GM12878 (cell line): ENCODE measurements at regions not wholly inside any gene's neighbourhood (a gene's known extent, or its start where the extent isn't known, plus 50 kb on each side); places are given as distances from the start of the nearest gene placed in this dataset.

Experiments used
- ATAC-seq: fragments of 200-7000 bp; cut with Tn5 transposase; 3 replicates; pipeline ENCODE4 v1.9.1; 2020; ENCODE audit warnings: mild to moderate bottlenecking, moderate library complexity
- BruUV-seq: library from RNA; stranded (reverse); fragments of 400-500 nt; replicated peaks from 2 replicates; lab custom pipeline; 2021; lab: Mats Ljungman, UMichigan
- CTCF ChIA-PET: fragments of 300-600 bp; sonication (Branson Sonifier 250); formaldehyde crosslinking; extraction: SDS; loops from one replicate; lab custom pipeline; 2021; ENCODE audit warnings: inconsistent platforms; lab: Yijun Ruan, JAX
- POLR2A ChIA-PET: fragments of 350-600 bp; formaldehyde crosslinking; extraction: SDS; loops from one replicate; lab custom pipeline; 2021; ENCODE audit warnings: inconsistent platforms; lab: Charles Lee
- RAD21 ChIA-PET: fragments of 300-600 bp; sonication (Branson Sonifier 250); formaldehyde crosslinking; loops from one replicate; lab custom pipeline; 2023; ENCODE audit warnings: antibody characterized with exemption; ENCODE audit not compliant: unreplicated experiment; lab: Charles Lee
- SMC1A ChIA-PET: fragments of 300-600 bp; sonication (Branson Sonifier 250); formaldehyde crosslinking; loops from one replicate; lab custom pipeline; 2023; ENCODE audit not compliant: unreplicated experiment, uncharacterized antibody; lab: Charles Lee
- DNase-seq: peaks from one replicate; pipeline ENCODE4 v3.0.0-alpha.2; 2011; ENCODE audit warnings: low read depth, low spot score
- FAIRE-seq: peaks from 3 replicates; lab custom pipeline; 2011; peaks lifted over from hg19 to GRCh38; lab: Jason Lieb, UNC
- H2AFZ ChIP-seq: 2 replicates; pipeline ENCODE4 v1.6.0; 2011; ENCODE audit warnings: low read depth, low read length, control low read depth; ENCODE audit not compliant: control insufficient read depth
- H3K27ac ChIP-seq: 2 replicates; pipeline ENCODE4 v1.5.1; 2011; ENCODE audit warnings: control low read depth; ENCODE audit not compliant: control insufficient read depth, insufficient read depth
- H3K27me3 ChIP-seq, 2 experiments: replicated peaks in 1 of 2; 2 replicates each; pipeline versions ENCODE4 v1.6.0 to v1.6.1; 2011; ENCODE audit warnings: low read length in 1 of 2; ENCODE audit not compliant: control insufficient read depth in 2 of 2, insufficient read depth in 2 of 2
- H3K36me3 ChIP-seq, 2 experiments: 2 replicates each; pipeline ENCODE4 v1.5.1; 2011; ENCODE audit warnings: low read length in 1 of 2; ENCODE audit not compliant: control insufficient read depth in 2 of 2, insufficient read depth in 2 of 2
- H3K4me1 ChIP-seq: 2 replicates; pipeline ENCODE4 v1.6.1; 2011; ENCODE audit warnings: mild to moderate bottlenecking, low read length, moderate library complexity, mixed read lengths; ENCODE audit not compliant: control insufficient read depth, insufficient read depth
- H3K4me2 ChIP-seq: 2 replicates; pipeline ENCODE4 v1.6.0; 2011; ENCODE audit warnings: control low read depth; ENCODE audit not compliant: control insufficient read depth, insufficient read depth
- H3K4me3 ChIP-seq: fragments of 200-600 bp; sonication (generic); 2 replicates; pipeline ENCODE4 v1.5.1; 2016
- H3K79me2 ChIP-seq: 2 replicates; pipeline ENCODE4 v1.6.0; 2011; ENCODE audit warnings: low read length; ENCODE audit not compliant: control insufficient read depth, insufficient read depth
- H3K9ac ChIP-seq: 2 replicates; pipeline ENCODE4 v1.8.0; 2011; ENCODE audit warnings: low read length, control low read depth, mixed read lengths; ENCODE audit not compliant: control insufficient read depth, insufficient read depth
- H3K9me3 ChIP-seq: replicated peaks from 3 replicates; pipeline ENCODE4 v1.5.1; 2011; ENCODE audit warnings: mild to moderate bottlenecking, low read length; ENCODE audit not compliant: control insufficient read depth, insufficient read depth
- H4K20me1 ChIP-seq: 2 replicates; pipeline ENCODE4 v1.6.0; 2011; ENCODE audit not compliant: control insufficient read depth, insufficient read depth
- ESRRA ChIP-seq: IDR thresholded peaks from 2 replicates; pipeline ENCODE4 v1.6.1; 2012; ENCODE audit warnings: mild to moderate bottlenecking, low read length, improper control_type of control experiment
- MTA2 ChIP-seq: fragments of 450-650 bp; IDR thresholded peaks from 2 replicates; pipeline ENCODE4 v1.6.1; 2016; ENCODE audit warnings: low read depth, mild to moderate bottlenecking, moderate library complexity
- NFIC ChIP-seq: IDR thresholded peaks from 2 replicates; pipeline ENCODE4 v1.6.1; 2012; ENCODE audit warnings: low read depth, mild to moderate bottlenecking, inconsistent platforms, low read length, moderate library complexity
- NR2C1 ChIP-seq: fragments of 450-650 bp; IDR thresholded peaks from 2 replicates; pipeline ENCODE4 v1.6.1; 2017; ENCODE audit warnings: antibody characterized with exemption, mild to moderate bottlenecking, moderate library complexity
- STAT3 ChIP-seq: IDR thresholded peaks from 2 replicates; pipeline ENCODE4 v1.6.1; 2011; ENCODE audit warnings: low read depth, low read length, improper control_type of control experiment
- ZNF24 ChIP-seq: fragments of 450-650 bp; IDR thresholded peaks from 2 replicates; pipeline ENCODE4 v1.6.1; 2017; ENCODE audit warnings: antibody characterized with exemption, mild to moderate bottlenecking
- WGBS: methylation state at CpG from one replicate; pipeline ENCODE4 v1.1.6; 2016; ENCODE audit warnings: low lambda C conversion rate; ENCODE audit not compliant: insufficient replicate concordance, insufficient coverage; ENCODE audit errors: missing lambda C conversion rate; 5-methylcytosine and 5-hydroxymethylcytosine counted together
- in situ Hi-C: fragments of 300-500 bp; cut with MboI; formaldehyde crosslinking; loops from 9 replicates; pipeline ENCODE4 v1.14.3; 2018; ENCODE audit warnings: mixed read lengths
- intact Hi-C: fragments of 100-400 bp; cut with micrococcal nuclease; formaldehyde crosslinking; loops from one replicate; pipeline ENCODE4 v1.14.2; 2022; ENCODE audit not compliant: unreplicated experiment
- TF ChIP-seq, protein P1 (sequence below): IDR thresholded peaks from 2 replicates; pipeline ENCODE4 v1.6.1; 2012; ENCODE audit warnings: low read length, inconsistent platforms
- TF ChIP-seq, protein P2 (sequence below): fragments of 450-650 bp; formaldehyde crosslinking; IDR thresholded peaks from 2 replicates; pipeline ENCODE4 v1.4.0; 2020; ENCODE audit warnings: mild to moderate bottlenecking, moderate library complexity
- TF ChIP-seq, protein P3 (sequence below): fragments of 450-650 bp; IDR thresholded peaks from 2 replicates; pipeline ENCODE4 v1.6.1; 2017; ENCODE audit warnings: mild to moderate bottlenecking, moderate library complexity
- TF ChIP-seq, protein P4 (sequence below): IDR thresholded peaks from 2 replicates; pipeline ENCODE4 v1.6.1; 2012; ENCODE audit warnings: improper control_type of control experiment, low read depth, low read length; ENCODE audit not compliant: insufficient replicate concordance

DNA sequence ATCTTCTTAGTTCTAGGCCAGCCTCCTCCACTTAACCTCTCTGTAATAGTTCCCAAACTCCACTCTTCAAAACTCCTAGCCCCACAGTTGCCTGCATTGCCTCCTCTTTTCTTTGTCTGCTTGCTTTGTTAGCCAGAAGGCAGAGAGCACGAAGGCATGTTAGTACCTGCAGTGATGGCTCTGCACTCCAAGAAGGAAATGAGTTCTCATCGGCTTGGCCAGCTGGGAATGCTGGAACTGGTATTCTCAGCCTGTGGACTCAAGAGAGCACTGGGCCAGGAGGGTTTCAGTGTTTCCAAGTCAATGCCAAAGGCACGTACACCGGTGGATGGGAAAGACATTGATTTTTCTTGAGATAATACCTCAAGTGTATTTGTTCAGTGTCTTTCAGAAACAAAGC is 66.3 kb upstream of the HABP2 start:
- ATAC-seq (no peak), FAIRE-seq (no peak), DNase-seq (no peak)
- Histone ChIP-seq H3K27me3 (no peaks in the 10 kb centered on the region; a peak in 1 of 4 replicates), H3K27ac (no peak overlapping the region), H3K4me3 (no peak overlapping the region), H3K4me1 (no peaks in the 10 kb centered on the region), H3K9ac (no peak overlapping the region), H3K79me2 (no peaks in the 10 kb centered on the region), H3K4me2 (no peak overlapping the region), H4K20me1 (no peaks in the 10 kb centered on the region), H3K9me3 (no peaks in the 10 kb centered on the region), H2AFZ (no peak overlapping the region), H3K36me3 (no peaks in the 10 kb centered on the region)
- ChIA-PET POLR2A (no interaction called here), SMC1A (no interaction called here), CTCF (no interaction called here), RAD21 (no interaction called here)
- intact Hi-C loops: no loop called here
- WGBS: 18% methylated on average over 4 of the region's 4 CpGs
- BruUV-seq: no TSS peak
- in situ Hi-C loops: no loop called here
- no peak for TF ChIP-seq STAT3
- TF ChIP-seq, protein P1, sequence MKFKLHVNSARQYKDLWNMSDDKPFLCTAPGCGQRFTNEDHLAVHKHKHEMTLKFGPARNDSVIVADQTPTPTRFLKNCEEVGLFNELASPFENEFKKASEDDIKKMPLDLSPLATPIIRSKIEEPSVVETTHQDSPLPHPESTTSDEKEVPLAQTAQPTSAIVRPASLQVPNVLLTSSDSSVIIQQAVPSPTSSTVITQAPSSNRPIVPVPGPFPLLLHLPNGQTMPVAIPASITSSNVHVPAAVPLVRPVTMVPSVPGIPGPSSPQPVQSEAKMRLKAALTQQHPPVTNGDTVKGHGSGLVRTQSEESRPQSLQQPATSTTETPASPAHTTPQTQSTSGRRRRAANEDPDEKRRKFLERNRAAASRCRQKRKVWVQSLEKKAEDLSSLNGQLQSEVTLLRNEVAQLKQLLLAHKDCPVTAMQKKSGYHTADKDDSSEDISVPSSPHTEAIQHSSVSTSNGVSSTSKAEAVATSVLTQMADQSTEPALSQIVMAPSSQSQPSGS: no peak
- no peak for TF ChIP-seq NR2C1
- no peak for TF ChIP-seq ESRRA
- TF ChIP-seq, protein P2, sequence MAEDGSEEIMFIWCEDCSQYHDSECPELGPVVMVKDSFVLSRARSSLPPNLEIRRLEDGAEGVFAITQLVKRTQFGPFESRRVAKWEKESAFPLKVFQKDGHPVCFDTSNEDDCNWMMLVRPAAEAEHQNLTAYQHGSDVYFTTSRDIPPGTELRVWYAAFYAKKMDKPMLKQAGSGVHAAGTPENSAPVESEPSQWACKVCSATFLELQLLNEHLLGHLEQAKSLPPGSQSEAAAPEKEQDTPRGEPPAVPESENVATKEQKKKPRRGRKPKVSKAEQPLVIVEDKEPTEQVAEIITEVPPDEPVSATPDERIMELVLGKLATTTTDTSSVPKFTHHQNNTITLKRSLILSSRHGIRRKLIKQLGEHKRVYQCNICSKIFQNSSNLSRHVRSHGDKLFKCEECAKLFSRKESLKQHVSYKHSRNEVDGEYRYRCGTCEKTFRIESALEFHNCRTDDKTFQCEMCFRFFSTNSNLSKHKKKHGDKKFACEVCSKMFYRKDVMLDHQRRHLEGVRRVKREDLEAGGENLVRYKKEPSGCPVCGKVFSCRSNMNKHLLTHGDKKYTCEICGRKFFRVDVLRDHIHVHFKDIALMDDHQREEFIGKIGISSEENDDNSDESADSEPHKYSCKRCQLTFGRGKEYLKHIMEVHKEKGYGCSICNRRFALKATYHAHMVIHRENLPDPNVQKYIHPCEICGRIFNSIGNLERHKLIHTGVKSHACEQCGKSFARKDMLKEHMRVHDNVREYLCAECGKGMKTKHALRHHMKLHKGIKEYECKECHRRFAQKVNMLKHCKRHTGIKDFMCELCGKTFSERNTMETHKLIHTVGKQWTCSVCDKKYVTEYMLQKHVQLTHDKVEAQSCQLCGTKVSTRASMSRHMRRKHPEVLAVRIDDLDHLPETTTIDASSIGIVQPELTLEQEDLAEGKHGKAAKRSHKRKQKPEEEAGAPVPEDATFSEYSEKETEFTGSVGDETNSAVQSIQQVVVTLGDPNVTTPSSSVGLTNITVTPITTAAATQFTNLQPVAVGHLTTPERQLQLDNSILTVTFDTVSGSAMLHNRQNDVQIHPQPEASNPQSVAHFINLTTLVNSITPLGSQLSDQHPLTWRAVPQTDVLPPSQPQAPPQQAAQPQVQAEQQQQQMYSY (CRISPR knock-in tag): no peak
- TF ChIP-seq, protein P3, sequence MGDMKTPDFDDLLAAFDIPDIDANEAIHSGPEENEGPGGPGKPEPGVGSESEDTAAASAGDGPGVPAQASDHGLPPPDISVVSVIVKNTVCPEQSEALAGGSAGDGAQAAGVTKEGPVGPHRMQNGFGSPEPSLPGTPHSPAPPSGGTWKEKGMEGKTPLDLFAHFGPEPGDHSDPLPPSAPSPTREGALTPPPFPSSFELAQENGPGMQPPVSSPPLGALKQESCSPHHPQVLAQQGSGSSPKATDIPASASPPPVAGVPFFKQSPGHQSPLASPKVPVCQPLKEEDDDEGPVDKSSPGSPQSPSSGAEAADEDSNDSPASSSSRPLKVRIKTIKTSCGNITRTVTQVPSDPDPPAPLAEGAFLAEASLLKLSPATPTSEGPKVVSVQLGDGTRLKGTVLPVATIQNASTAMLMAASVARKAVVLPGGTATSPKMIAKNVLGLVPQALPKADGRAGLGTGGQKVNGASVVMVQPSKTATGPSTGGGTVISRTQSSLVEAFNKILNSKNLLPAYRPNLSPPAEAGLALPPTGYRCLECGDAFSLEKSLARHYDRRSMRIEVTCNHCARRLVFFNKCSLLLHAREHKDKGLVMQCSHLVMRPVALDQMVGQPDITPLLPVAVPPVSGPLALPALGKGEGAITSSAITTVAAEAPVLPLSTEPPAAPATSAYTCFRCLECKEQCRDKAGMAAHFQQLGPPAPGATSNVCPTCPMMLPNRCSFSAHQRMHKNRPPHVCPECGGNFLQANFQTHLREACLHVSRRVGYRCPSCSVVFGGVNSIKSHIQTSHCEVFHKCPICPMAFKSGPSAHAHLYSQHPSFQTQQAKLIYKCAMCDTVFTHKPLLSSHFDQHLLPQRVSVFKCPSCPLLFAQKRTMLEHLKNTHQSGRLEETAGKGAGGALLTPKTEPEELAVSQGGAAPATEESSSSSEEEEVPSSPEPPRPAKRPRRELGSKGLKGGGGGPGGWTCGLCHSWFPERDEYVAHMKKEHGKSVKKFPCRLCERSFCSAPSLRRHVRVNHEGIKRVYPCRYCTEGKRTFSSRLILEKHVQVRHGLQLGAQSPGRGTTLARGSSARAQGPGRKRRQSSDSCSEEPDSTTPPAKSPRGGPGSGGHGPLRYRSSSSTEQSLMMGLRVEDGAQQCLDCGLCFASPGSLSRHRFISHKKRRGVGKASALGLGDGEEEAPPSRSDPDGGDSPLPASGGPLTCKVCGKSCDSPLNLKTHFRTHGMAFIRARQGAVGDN: no peak
- TF ChIP-seq MTA2: no peak
- no peak for TF ChIP-seq NFIC
- TF ChIP-seq ZNF24: no peak
- TF ChIP-seq, protein P4, sequence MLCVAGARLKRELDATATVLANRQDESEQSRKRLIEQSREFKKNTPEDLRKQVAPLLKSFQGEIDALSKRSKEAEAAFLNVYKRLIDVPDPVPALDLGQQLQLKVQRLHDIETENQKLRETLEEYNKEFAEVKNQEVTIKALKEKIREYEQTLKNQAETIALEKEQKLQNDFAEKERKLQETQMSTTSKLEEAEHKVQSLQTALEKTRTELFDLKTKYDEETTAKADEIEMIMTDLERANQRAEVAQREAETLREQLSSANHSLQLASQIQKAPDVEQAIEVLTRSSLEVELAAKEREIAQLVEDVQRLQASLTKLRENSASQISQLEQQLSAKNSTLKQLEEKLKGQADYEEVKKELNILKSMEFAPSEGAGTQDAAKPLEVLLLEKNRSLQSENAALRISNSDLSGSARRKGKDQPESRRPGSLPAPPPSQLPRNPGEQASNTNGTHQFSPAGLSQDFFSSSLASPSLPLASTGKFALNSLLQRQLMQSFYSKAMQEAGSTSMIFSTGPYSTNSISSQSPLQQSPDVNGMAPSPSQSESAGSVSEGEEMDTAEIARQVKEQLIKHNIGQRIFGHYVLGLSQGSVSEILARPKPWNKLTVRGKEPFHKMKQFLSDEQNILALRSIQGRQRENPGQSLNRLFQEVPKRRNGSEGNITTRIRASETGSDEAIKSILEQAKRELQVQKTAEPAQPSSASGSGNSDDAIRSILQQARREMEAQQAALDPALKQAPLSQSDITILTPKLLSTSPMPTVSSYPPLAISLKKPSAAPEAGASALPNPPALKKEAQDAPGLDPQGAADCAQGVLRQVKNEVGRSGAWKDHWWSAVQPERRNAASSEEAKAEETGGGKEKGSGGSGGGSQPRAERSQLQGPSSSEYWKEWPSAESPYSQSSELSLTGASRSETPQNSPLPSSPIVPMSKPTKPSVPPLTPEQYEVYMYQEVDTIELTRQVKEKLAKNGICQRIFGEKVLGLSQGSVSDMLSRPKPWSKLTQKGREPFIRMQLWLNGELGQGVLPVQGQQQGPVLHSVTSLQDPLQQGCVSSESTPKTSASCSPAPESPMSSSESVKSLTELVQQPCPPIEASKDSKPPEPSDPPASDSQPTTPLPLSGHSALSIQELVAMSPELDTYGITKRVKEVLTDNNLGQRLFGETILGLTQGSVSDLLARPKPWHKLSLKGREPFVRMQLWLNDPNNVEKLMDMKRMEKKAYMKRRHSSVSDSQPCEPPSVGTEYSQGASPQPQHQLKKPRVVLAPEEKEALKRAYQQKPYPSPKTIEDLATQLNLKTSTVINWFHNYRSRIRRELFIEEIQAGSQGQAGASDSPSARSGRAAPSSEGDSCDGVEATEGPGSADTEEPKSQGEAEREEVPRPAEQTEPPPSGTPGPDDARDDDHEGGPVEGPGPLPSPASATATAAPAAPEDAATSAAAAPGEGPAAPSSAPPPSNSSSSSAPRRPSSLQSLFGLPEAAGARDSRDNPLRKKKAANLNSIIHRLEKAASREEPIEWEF: no peak
